Mesenchymal stem cell (in vitro differentiated cells and primary cell): ENCODE measurements at regions not wholly inside any gene's neighbourhood (a gene's known extent, or its start where the extent isn't known, plus 50 kb on each side); places are given as distances from the start of the nearest gene placed in this dataset.

ENCODE experiments used
- DNase-seq: peaks from one replicate; pipeline ENCODE4 v3.0.0-alpha.2; 2013
- H2AFZ ChIP-seq: one replicate; pipeline ENCODE4 v1.6.1; 2013; ENCODE audit warnings: low read depth, mild to moderate bottlenecking, control low read depth, inconsistent platforms, low read length, moderate library complexity
- H2AK5ac ChIP-seq: 2 replicates; pipeline ENCODE4 v1.6.1; 2013; ENCODE audit warnings: low read length, moderate library complexity, mild to moderate bottlenecking, inconsistent platforms; ENCODE audit not compliant: severe bottlenecking
- H2BK120ac ChIP-seq: one replicate; pipeline ENCODE4 v1.6.1; 2013; ENCODE audit warnings: low read depth, mild to moderate bottlenecking, inconsistent platforms, low read length, moderate library complexity
- H2BK12ac ChIP-seq, 2 experiments: one replicate each; pipeline ENCODE4 v1.6.1; 2013; ENCODE audit warnings: inconsistent platforms in 2 of 2, low read length in 2 of 2, mild to moderate bottlenecking in 2 of 2, moderate library complexity in 2 of 2, control low read depth in 1 of 2
- H2BK15ac ChIP-seq: one replicate; pipeline ENCODE4 v1.6.1; 2013; ENCODE audit warnings: mild to moderate bottlenecking, low read depth, inconsistent platforms; ENCODE audit not compliant: poor library complexity, severe bottlenecking
- H2BK5ac ChIP-seq: 2 replicates; pipeline ENCODE4 v1.6.1; 2013; ENCODE audit warnings: low read depth, mild to moderate bottlenecking, low read length, control low read depth, inconsistent platforms; ENCODE audit not compliant: poor library complexity, severe bottlenecking
- H3K14ac ChIP-seq, 2 experiments: one replicate each; pipeline ENCODE4 v1.6.1; 2013; ENCODE audit warnings: inconsistent platforms in 2 of 2, low read length in 2 of 2, control low read depth in 1 of 2, mild to moderate bottlenecking in 1 of 2, moderate library complexity in 1 of 2
- H3K18ac ChIP-seq, 2 experiments: one replicate each; pipeline ENCODE4 v1.6.1; 2013; ENCODE audit warnings: inconsistent platforms in 2 of 2, low read length in 2 of 2, control low read depth in 1 of 2, low read depth in 1 of 2, mild to moderate bottlenecking in 1 of 2
- H3K23ac ChIP-seq, 2 experiments: one replicate each; pipeline ENCODE4 v1.6.1; 2013; ENCODE audit warnings: inconsistent platforms in 2 of 2, low read length in 2 of 2, mild to moderate bottlenecking in 2 of 2, moderate library complexity in 2 of 2, control low read depth in 1 of 2
- H3K27ac ChIP-seq: 2 replicates; pipeline ENCODE4 v1.5.1; 2013; ENCODE audit warnings: mild to moderate bottlenecking, moderate library complexity, low read length, control low read depth, inconsistent platforms; ENCODE audit not compliant: poor library complexity, severe bottlenecking
- H3K27me3 ChIP-seq, 2 experiments: 2 replicates each; pipeline versions ENCODE4 v1.6.1 to v1.7.0; 2013; ENCODE audit warnings: low read length in 2 of 2, mild to moderate bottlenecking in 2 of 2, moderate library complexity in 2 of 2, control low read depth in 1 of 2, inconsistent platforms in 1 of 2; ENCODE audit not compliant: control insufficient read depth in 1 of 2, insufficient read depth in 1 of 2
- H3K36me3 ChIP-seq, 2 experiments: 2 replicates each; pipeline versions ENCODE4 v1.6.1 to v1.7.0; 2013; ENCODE audit warnings: low read length in 2 of 2, control low read depth in 1 of 2, inconsistent platforms in 1 of 2, low read depth in 1 of 2, mild to moderate bottlenecking in 1 of 2; ENCODE audit not compliant: insufficient read depth in 2 of 2, control insufficient read depth in 1 of 2
- H3K4ac ChIP-seq, 2 experiments: one replicate each; pipeline ENCODE4 v1.6.1; 2013; ENCODE audit warnings: inconsistent platforms in 2 of 2, low read length in 2 of 2, mild to moderate bottlenecking in 2 of 2, moderate library complexity in 2 of 2, control low read depth in 1 of 2, low read depth in 1 of 2
- H3K4me1 ChIP-seq: 2 replicates; pipeline ENCODE4 v1.6.1; 2013; ENCODE audit warnings: low read depth, low read length, control low read depth; ENCODE audit not compliant: control insufficient read depth, insufficient read depth
- H3K4me2 ChIP-seq: 2 replicates; pipeline ENCODE4 v1.6.1; 2013; ENCODE audit warnings: low read length, mild to moderate bottlenecking, inconsistent platforms; ENCODE audit not compliant: poor library complexity, severe bottlenecking
- H3K4me3 ChIP-seq, 2 experiments: 2 replicates each; pipeline versions ENCODE4 v1.5.1 to v1.7.0; 2013; ENCODE audit warnings: low read length in 2 of 2, mild to moderate bottlenecking in 2 of 2, control low read depth in 1 of 2, low read depth in 1 of 2; ENCODE audit not compliant: insufficient read depth in 1 of 2
- H3K79me1 ChIP-seq: replicated peaks from 2 replicates; pipeline ENCODE4 v1.6.1; 2013; ENCODE audit warnings: mild to moderate bottlenecking, control low read depth, low read length, inconsistent platforms; ENCODE audit not compliant: poor library complexity, severe bottlenecking
- H3K9ac ChIP-seq: 2 replicates; pipeline ENCODE4 v1.7.0; 2013; ENCODE audit warnings: mild to moderate bottlenecking, low read length, moderate library complexity
- H3K9me3 ChIP-seq: 2 replicates; pipeline ENCODE4 v1.7.0; 2013; ENCODE audit warnings: mild to moderate bottlenecking, low read length; ENCODE audit not compliant: control insufficient read depth
- H4K8ac ChIP-seq: one replicate; pipeline ENCODE4 v1.6.1; 2013; ENCODE audit warnings: inconsistent platforms, mild to moderate bottlenecking, low read length, moderate library complexity
- H4K91ac ChIP-seq: one replicate; pipeline ENCODE4 v1.6.1; 2013; ENCODE audit warnings: mild to moderate bottlenecking, low read length, inconsistent platforms
- WGBS: methylation state at CpG from one replicate; pipeline ENCODE4 v1.1.7; 2013; ENCODE audit warnings: mixed read lengths; 5-methylcytosine and 5-hydroxymethylcytosine counted together

DNA sequence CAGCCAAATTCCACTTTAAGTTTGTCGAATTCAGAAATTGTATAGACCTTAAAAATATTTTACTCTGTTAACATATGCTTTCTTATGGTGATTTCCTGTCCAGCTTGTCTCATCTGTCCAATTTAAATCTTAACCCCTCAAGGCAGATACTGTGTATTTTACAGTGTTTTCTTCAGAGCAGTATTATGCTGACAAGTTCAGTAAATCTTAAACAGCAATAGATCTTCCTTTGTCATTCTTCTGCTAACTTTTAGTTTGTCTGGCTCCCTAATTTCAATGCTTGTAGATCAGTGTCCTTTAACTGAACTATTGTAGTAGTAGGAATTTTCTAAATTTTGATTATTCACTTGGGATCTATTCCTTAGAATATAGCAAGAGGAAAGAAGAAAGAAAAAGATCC lies 52.8 kb upstream of the MEIS1 start:
- DNase-seq: no peak
- Histone ChIP-seq H3K23ac (no peak overlapping the region), H3K4ac (no peak overlapping the region), H4K91ac (no peak overlapping the region), H3K4me1 (no peaks in the 10 kb centered on the region), H3K18ac (no peak overlapping the region), H3K79me1 (no peaks in the 10 kb centered on the region), H2AFZ (no peak overlapping the region), H3K27me3 (peaks cover 3 to 8% of the 10 kb centered on the region in 2 experiments), H3K36me3 (no peaks in the 10 kb centered on the region), H3K9me3 (no peaks in the 10 kb centered on the region), H2BK15ac (no peak overlapping the region), H2BK120ac (no peak overlapping the region), H4K8ac (no peak overlapping the region), H3K4me2 (no peak overlapping the region), H2AK5ac (no peak overlapping the region), H3K27ac (no peak overlapping the region), H3K4me3 (no peak overlapping the region), H3K14ac (no peak overlapping the region), H3K9ac (no peak overlapping the region), H2BK12ac (no peak overlapping the region), H2BK5ac (no peak overlapping the region)
- no CpG with 5 or more reads among the region's 1 CpG for WGBS

DNA sequence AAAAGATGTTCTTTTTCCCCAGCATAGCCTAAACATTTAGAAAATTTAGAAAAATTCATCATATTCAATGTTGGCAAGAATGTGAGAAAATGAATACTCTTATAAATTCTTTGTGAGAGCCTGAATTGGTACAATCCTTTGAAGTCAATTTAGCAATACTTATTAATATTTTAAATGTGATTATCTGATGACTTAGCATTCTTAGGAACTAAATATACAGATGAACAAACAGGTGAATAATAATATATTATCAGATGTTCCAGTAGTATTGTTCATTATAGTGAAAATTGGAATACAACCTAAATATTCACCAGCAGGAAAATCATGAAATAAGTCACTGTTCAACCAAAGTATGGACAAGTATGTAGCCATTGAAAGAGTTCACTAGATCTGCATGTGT lies 55.5 kb upstream of the MEIS1 start:
- no peak for DNase-seq
- Histone ChIP-seq H3K4me2 (no peak overlapping the region), H4K91ac (no peak overlapping the region), H2BK120ac (no peak overlapping the region), H3K9ac (no peak overlapping the region), H3K27me3 (peaks cover 15% of the 10 kb centered on the region in 2 experiments), H3K4me3 (no peak overlapping the region), H2AK5ac (no peak overlapping the region), H3K18ac (no peak overlapping the region), H4K8ac (no peak overlapping the region), H2BK5ac (no peak overlapping the region), H2BK15ac (no peak overlapping the region), H3K4me1 (no peaks in the 10 kb centered on the region), H3K79me1 (no peaks in the 10 kb centered on the region), H3K9me3 (no peaks in the 10 kb centered on the region), H3K4ac (no peak overlapping the region), H3K27ac (no peak overlapping the region), H3K14ac (no peak overlapping the region), H2AFZ (no peak overlapping the region), H3K23ac (no peak overlapping the region), H2BK12ac (no peak overlapping the region), H3K36me3 (no peaks in the 10 kb centered on the region)

DNA sequence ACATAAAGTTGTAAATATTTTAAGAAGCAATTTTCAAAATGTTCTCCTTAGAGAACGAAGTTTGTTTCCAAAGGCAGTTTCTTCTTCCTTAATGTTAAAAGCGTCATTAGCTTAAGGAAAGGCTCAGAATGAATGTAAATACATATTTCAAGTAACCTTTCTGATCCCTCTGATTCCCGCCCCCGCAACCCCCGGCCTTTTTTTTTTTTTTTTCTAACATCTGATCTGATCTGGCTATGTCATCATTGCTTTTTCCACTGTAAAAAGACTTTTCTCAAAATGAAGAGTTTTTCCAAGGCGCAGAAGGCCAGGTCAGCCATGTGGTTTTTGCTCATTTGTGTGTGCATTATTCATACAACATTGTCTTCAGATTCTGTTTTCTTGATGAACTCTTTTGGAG lies 57.1 kb upstream of the MEIS1 start:
- H2BK120ac ChIP-seq: no peak overlapping the region
- no peak overlapping the region for H3K4me2 ChIP-seq
- no peak overlapping the region for H4K8ac ChIP-seq
- H2BK5ac ChIP-seq: no peak overlapping the region
- H2BK15ac ChIP-seq: no peak overlapping the region
- H3K23ac ChIP-seq: no peak overlapping the region
- no peak for DNase-seq
- H3K36me3 ChIP-seq: no peaks in the 10 kb centered on the region
- H2BK12ac ChIP-seq: no peak overlapping the region
- H2AK5ac ChIP-seq: no peak overlapping the region
- no peaks in the 10 kb centered on the region for H3K79me1 ChIP-seq
- no peak overlapping the region for H3K27ac ChIP-seq
- H3K14ac ChIP-seq: no peak overlapping the region
- H3K4ac ChIP-seq: no peak overlapping the region
- no peaks in the 10 kb centered on the region for H3K9me3 ChIP-seq
- H3K9ac ChIP-seq: no peak overlapping the region
- WGBS: 87% methylated on average over 4 of the region's 6 CpGs
- H3K18ac ChIP-seq: no peak overlapping the region
- H3K4me1 ChIP-seq: no peaks in the 10 kb centered on the region
- H2AFZ ChIP-seq: no peak overlapping the region
- peaks cover 15 to 23% of the 10 kb centered on the region in 2 experiments for H3K27me3 ChIP-seq
- H4K91ac ChIP-seq: no peak overlapping the region
- no peak overlapping the region for H3K4me3 ChIP-seq

DNA sequence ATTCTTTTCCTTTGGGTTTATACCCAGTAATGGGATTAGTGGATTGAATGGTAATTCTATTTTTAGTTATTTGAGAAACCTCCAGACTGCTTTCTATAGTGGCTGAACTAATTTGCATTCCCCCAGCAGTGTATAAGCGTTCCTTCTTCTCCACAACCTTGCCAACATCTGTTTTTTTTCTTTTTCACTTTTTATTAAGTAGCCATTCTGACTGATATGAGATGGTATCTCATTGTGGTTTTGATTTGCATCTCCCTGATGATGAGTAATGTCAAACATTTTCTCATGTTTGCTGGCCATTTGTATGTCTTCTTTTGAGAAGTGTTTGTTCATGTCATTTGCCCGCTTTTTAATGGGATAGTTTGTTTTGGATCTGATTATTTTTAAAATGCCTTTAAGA lies 64.1 kb upstream of the MEIS1 start:
- Histone ChIP-seq H3K23ac (no peak overlapping the region), H2AFZ (no peak overlapping the region), H4K8ac (no peak overlapping the region), H3K9ac (no peak overlapping the region), H3K14ac (no peak overlapping the region), H3K79me1 (no peaks in the 10 kb centered on the region), H3K4me2 (no peak overlapping the region), H4K91ac (no peak overlapping the region), H3K27ac (no peak overlapping the region), H3K18ac (no peak overlapping the region), H2BK12ac (no peak overlapping the region), H3K27me3 (peaks cover 7 to 63% of the 10 kb centered on the region in 2 experiments), H3K4me1 (no peaks in the 10 kb centered on the region), H3K4ac (no peak overlapping the region), H2BK15ac (no peak overlapping the region), H2BK120ac (no peak overlapping the region), H3K4me3 (no peak overlapping the region), H3K9me3 (no peaks in the 10 kb centered on the region), H3K36me3 (no peaks in the 10 kb centered on the region), H2BK5ac (no peak overlapping the region), H2AK5ac (no peak overlapping the region)
- WGBS: no CpG with 5 or more reads among the region's 2 CpGs
- no peak for DNase-seq
